ENCODE measurements at regions not wholly inside any gene's neighbourhood (a gene's known extent, or its start where the extent isn't known, plus 50 kb on each side); places are given as distances from the start of the nearest gene placed in this dataset.

- Mint-ChIP-seq H3K36me3 (ENCODE audit: low read depth) (no peaks in the 10 kb centered on the region), H3K27me3 (ENCODE audit: low read depth) (no peaks in the 10 kb centered on the region), H3K4me1 (ENCODE audit: low read depth) (no peaks in the 10 kb centered on the region), H3K4me3 (no peak overlapping the region), H3K27ac (no peak overlapping the region), H3K9me3 (peaks cover 49% of the 10 kb centered on the region)
- DNase-seq (ENCODE audit: low spot score): no peak
Observed at GRCh38 chr16:6898896-6899295, 433.7 kb upstream of the RBFOX1 start.

DNA sequence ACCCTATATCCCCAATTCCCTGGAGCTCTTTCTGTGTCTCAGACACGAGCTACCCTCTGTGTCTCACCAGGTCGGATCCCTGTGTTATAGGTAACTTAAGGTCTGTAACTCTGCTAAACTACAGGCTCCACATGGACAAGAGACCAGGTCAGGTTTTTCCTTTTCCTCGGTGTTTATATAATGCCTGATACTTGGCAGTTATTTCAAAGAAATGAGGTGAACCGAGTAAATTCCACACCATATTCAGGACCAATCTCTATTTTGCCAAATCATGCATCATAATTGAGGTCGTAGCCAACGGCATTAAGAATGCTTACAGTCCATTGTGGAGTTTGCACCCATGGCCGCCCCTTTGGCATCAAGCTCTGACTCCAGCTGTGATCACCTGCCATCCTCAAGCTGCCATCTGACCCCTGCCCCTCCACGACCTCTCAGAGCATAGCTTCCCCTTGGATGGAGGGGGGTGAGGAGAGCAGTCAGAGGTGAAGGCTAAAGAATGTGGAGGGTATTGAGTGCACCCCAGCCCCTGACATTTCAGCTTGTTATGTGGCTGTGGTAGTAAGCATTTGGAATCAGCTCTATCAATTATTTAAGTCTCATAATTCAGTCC, 434.7 kb upstream of the RBFOX1 start:
- peaks cover 46% of the 10 kb centered on the region for H3K9me3 Mint-ChIP-seq
- DNase-seq (ENCODE audit: low spot score): no peak
- no peaks in the 10 kb centered on the region for H3K4me1 Mint-ChIP-seq (ENCODE audit: low read depth)
- H3K4me3 Mint-ChIP-seq: no peak overlapping the region
- H3K36me3 Mint-ChIP-seq (ENCODE audit: low read depth): no peaks in the 10 kb centered on the region
- H3K27me3 Mint-ChIP-seq (ENCODE audit: low read depth): no peaks in the 10 kb centered on the region
- no peak overlapping the region for H3K27ac Mint-ChIP-seq

- Mint-ChIP-seq H3K4me1 (ENCODE audit: low read depth) (no peaks in the 10 kb centered on the region), H3K4me3 (no peak overlapping the region), H3K36me3 (ENCODE audit: low read depth) (no peaks in the 10 kb centered on the region), H3K27ac (no peak overlapping the region), H3K9me3 (peaks cover 47% of the 10 kb centered on the region), H3K27me3 (ENCODE audit: low read depth) (no peaks in the 10 kb centered on the region)
- DNase-seq (ENCODE audit: low spot score): no peak
Observed at GRCh38 chr16:6892966-6893365, 439.7 kb upstream of the RBFOX1 start.

GRCh38 chr16:6891496-6891895, 441.1 kb upstream of the RBFOX1 start:
- no peak overlapping the region for H3K27ac Mint-ChIP-seq
- DNase-seq (ENCODE audit: low spot score): no peak
- H3K9me3 Mint-ChIP-seq: peaks cover 49% of the 10 kb centered on the region
- H3K4me1 Mint-ChIP-seq (ENCODE audit: low read depth): no peaks in the 10 kb centered on the region
- H3K36me3 Mint-ChIP-seq (ENCODE audit: low read depth): no peaks in the 10 kb centered on the region
- H3K4me3 Mint-ChIP-seq: no peak overlapping the region
- H3K27me3 Mint-ChIP-seq (ENCODE audit: low read depth): no peaks in the 10 kb centered on the region

DNA sequence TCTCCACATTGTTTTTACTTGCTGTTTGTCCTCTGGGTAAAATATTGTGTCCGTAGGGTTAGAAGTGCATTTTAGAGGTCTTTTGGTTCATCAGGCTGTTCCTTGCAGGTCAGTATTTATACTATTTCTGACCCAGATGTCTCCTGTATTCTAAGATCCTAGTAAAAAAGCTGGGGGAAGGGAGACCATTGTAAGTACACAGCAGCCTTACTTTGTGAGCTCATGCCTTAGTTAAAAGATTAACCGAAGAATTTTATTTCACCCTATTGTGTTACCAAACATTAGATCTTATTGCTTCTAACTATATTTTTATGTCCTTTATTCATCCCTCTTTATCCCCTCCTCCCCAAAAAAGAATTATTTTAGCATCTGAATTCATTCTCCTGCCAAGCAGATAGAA, 444.1 kb upstream of the RBFOX1 start:
- Mint-ChIP-seq H3K9me3 (peaks cover 38% of the 10 kb centered on the region), H3K27me3 (ENCODE audit: low read depth) (no peaks in the 10 kb centered on the region), H3K4me1 (ENCODE audit: low read depth) (no peaks in the 10 kb centered on the region), H3K36me3 (ENCODE audit: low read depth) (no peaks in the 10 kb centered on the region), H3K27ac (no peak overlapping the region), H3K4me3 (no peak overlapping the region)
- DNase-seq (ENCODE audit: low spot score): no peak

GRCh38 chr16:6884002-6884401, 448.6 kb upstream of the RBFOX1 start:
- Mint-ChIP-seq H3K9me3 (peaks cover 26% of the 10 kb centered on the region), H3K36me3 (ENCODE audit: low read depth) (no peaks in the 10 kb centered on the region), H3K27me3 (ENCODE audit: low read depth) (no peaks in the 10 kb centered on the region), H3K4me1 (ENCODE audit: low read depth) (no peaks in the 10 kb centered on the region), H3K4me3 (no peak overlapping the region), H3K27ac (no peak overlapping the region)
- DNase-seq (ENCODE audit: low spot score): no peak

GRCh38 chr16:6880263-6880662, 452.4 kb upstream of the RBFOX1 start:
- Mint-ChIP-seq H3K4me3 (no peak overlapping the region), H3K27ac (no peak overlapping the region), H3K9me3 (peaks cover 28% of the 10 kb centered on the region), H3K27me3 (ENCODE audit: low read depth) (no peaks in the 10 kb centered on the region), H3K36me3 (ENCODE audit: low read depth) (no peaks in the 10 kb centered on the region), H3K4me1 (ENCODE audit: low read depth) (no peaks in the 10 kb centered on the region)
- DNase-seq (ENCODE audit: low spot score): no peak

- no peaks in the 10 kb centered on the region for H3K27me3 Mint-ChIP-seq (ENCODE audit: low read depth)
- H3K36me3 Mint-ChIP-seq (ENCODE audit: low read depth): no peaks in the 10 kb centered on the region
- no peak overlapping the region for H3K4me3 Mint-ChIP-seq
- no peak for DNase-seq (ENCODE audit: low spot score)
- peaks cover 55% of the 10 kb centered on the region for H3K9me3 Mint-ChIP-seq
- no peak overlapping the region for H3K27ac Mint-ChIP-seq
- H3K4me1 Mint-ChIP-seq (ENCODE audit: low read depth): no peaks in the 10 kb centered on the region
Observed at GRCh38 chr16:6864671-6865070, 468.0 kb upstream of the RBFOX1 start.

DNA sequence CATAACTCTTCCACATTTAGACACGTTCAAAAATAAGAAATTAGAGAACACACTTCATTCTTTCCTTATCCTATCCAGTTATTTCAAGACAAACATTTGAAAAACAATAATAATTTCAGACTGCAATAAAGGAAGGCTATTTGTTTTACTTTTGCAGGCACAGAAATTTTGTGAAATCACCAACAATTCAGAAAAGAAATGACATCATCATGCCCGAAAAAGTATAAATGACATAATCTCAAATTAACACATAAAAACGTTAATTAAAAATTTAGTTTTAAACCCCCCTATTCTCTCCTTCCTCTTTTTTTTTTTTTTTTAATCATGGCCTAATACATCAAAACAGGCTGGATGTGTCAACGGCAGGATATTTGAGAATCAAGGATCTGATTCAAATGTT, 468.4 kb upstream of the RBFOX1 start:
- H3K4me1 Mint-ChIP-seq (ENCODE audit: low read depth): no peaks in the 10 kb centered on the region

GRCh38 chr16:6863135-6863534, 469.5 kb upstream of the RBFOX1 start:
- no peak overlapping the region for H3K4me3 Mint-ChIP-seq
- no peaks in the 10 kb centered on the region for H3K27me3 Mint-ChIP-seq (ENCODE audit: low read depth)
- H3K4me1 Mint-ChIP-seq (ENCODE audit: low read depth): no peaks in the 10 kb centered on the region
- H3K36me3 Mint-ChIP-seq (ENCODE audit: low read depth): no peaks in the 10 kb centered on the region
- DNase-seq (ENCODE audit: low spot score): no peak
- no peak overlapping the region for H3K27ac Mint-ChIP-seq
- H3K9me3 Mint-ChIP-seq: peaks cover 44% of the 10 kb centered on the region

More for the DNA sequence above, 468.4 kb upstream of the RBFOX1 start:
- Mint-ChIP-seq H3K4me3 (no peak overlapping the region), H3K9me3 (peaks cover 55% of the 10 kb centered on the region), H3K27me3 (ENCODE audit: low read depth) (no peaks in the 10 kb centered on the region), H3K36me3 (ENCODE audit: low read depth) (no peaks in the 10 kb centered on the region), H3K27ac (no peak overlapping the region)
- DNase-seq (ENCODE audit: low spot score): no peak

- no peaks in the 10 kb centered on the region for H3K36me3 Mint-ChIP-seq (ENCODE audit: low read depth)
- no peak overlapping the region for H3K4me3 Mint-ChIP-seq
- no peaks in the 10 kb centered on the region for H3K4me1 Mint-ChIP-seq (ENCODE audit: low read depth)
- H3K9me3 Mint-ChIP-seq: peaks cover 47% of the 10 kb centered on the region
- DNase-seq (ENCODE audit: low spot score): no peak
- H3K27ac Mint-ChIP-seq: no peak overlapping the region
- H3K27me3 Mint-ChIP-seq (ENCODE audit: low read depth): no peaks in the 10 kb centered on the region
Observed at GRCh38 chr16:6861815-6862477, 470.7 kb upstream of the RBFOX1 start.

DNA sequence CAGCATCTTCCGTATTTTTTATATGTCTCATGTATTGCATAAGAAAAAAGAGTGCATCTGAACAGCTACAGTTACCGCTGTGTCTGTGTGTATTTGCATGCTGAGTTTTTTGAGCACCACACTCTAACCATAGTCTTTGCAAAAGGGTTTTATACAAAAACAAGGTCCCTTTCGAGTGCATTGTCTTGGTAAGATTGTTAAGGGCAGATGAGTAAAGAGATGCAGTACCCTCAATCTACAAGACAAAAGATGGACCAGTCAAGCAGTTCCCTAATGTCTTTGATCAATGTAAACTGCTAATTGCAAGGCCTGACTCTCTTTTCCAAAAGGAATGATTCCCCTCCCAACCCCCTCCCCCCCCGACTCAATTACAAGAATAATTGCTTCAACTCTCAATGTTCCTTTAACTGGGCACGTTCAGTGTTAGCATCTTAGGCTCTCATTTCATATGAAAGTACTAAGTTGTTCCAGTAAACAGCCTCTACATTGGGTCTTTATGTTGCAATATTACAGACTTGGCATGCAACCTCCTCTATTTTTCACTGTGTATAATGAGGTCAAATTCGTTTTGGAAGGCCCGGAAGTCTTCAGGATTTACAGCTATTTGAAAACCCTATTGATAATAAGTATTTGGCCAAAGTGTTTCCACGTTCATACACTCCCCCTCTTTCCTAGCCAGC, 471.4 kb upstream of the RBFOX1 start:
- H3K4me3 Mint-ChIP-seq: no peak overlapping the region
- no peak for DNase-seq (ENCODE audit: low spot score)
- H3K27me3 Mint-ChIP-seq (ENCODE audit: low read depth): no peaks in the 10 kb centered on the region
- no peaks in the 10 kb centered on the region for H3K4me1 Mint-ChIP-seq (ENCODE audit: low read depth)
- H3K27ac Mint-ChIP-seq: no peak overlapping the region
- peaks cover 52% of the 10 kb centered on the region for H3K9me3 Mint-ChIP-seq
- no peaks in the 10 kb centered on the region for H3K36me3 Mint-ChIP-seq (ENCODE audit: low read depth)

GRCh38 chr16:6857575-6857974, 475.1 kb upstream of the RBFOX1 start:
- no peaks in the 10 kb centered on the region for H3K4me1 Mint-ChIP-seq (ENCODE audit: low read depth)
- peaks cover 48% of the 10 kb centered on the region for H3K9me3 Mint-ChIP-seq
- H3K4me3 Mint-ChIP-seq: no peak overlapping the region
- no peak for DNase-seq (ENCODE audit: low spot score)
- H3K36me3 Mint-ChIP-seq (ENCODE audit: low read depth): no peaks in the 10 kb centered on the region
- no peak overlapping the region for H3K27ac Mint-ChIP-seq
- H3K27me3 Mint-ChIP-seq (ENCODE audit: low read depth): no peaks in the 10 kb centered on the region

DNA sequence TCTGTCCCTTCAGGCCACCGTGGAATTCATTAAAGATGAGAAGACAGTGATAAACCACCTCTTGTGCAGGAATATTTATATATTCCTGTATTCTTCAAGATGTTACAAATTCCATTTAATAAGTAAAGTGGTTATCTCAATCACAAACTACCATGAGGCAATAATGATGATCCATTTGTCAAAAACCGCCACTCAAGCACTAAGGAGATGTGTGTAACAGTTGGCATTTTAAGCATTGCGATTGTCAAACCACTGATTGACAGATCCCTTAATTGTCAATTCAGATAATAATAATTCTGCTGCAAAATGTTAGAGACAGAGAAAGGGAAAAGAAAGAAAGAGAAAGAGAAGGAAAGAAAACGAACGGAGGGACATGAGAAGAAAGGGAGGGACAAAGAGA, 476.1 kb upstream of the RBFOX1 start:
- Mint-ChIP-seq H3K36me3 (ENCODE audit: low read depth) (no peaks in the 10 kb centered on the region), H3K27me3 (ENCODE audit: low read depth) (no peaks in the 10 kb centered on the region), H3K9me3 (peaks cover 46% of the 10 kb centered on the region), H3K27ac (no peak overlapping the region), H3K4me1 (ENCODE audit: low read depth) (no peaks in the 10 kb centered on the region), H3K4me3 (no peak overlapping the region)
- DNase-seq (ENCODE audit: low spot score): no peak

All from T-helper 2 cell treated with Interferon-gamma antibody and Interleukin-4, amounts not matched to agents 5 μg/mL and 100 μg/mL, for 36 hours (primary cell).